ENCODE measurements at regions not wholly inside any gene's neighbourhood (a gene's known extent, or its start where the extent isn't known, plus 50 kb on each side); places are given as distances from the start of the nearest gene placed in this dataset.

GRCh38 chr12:58408516-58408915 lies 467.1 kb downstream of the ATP23 start:
- Histone ChIP-seq H3K4me2 (ENCODE audit: insufficient read depth, low read length) (no peak overlapping the region), H3K9me3 (ENCODE audit: insufficient read depth, low read length, severe bottlenecking) (no peaks in the 10 kb centered on the region), H3K36me3 (ENCODE audit: insufficient read depth, low read length) (no peaks in the 10 kb centered on the region), H3K79me2 (ENCODE audit: insufficient read depth, low read length) (no peaks in the 10 kb centered on the region), H4K20me1 (ENCODE audit: insufficient read depth, low read length) (no peaks in the 10 kb centered on the region), H3K9ac (ENCODE audit: low read depth, low read length) (no peak overlapping the region), H3K4me1 (ENCODE audit: insufficient read depth, low read length) (no peaks in the 10 kb centered on the region), H3K27me3 (ENCODE audit: insufficient read depth, low read length, poor library complexity) (no peaks in the 10 kb centered on the region), H3K4me3 (ENCODE audit: low read depth in 1 of 2, low read length in 2 of 2) (no peak overlapping the region), H2AFZ (ENCODE audit: low read depth, low read length) (no peak overlapping the region), H3K27ac (ENCODE audit: low read length) (no peak overlapping the region)
- DNase-seq: no peak
- TF ChIP-seq CTCF (IDR thresholded peaks at IDR 0.05; ENCODE audit: borderline replicate concordance, extremely low read depth, low read length, poor library complexity, severe bottlenecking) (no peak), EZH2 (IDR thresholded peaks at IDR 0.05; ENCODE audit: borderline replicate concordance, low read depth, low read length, severe bottlenecking) (no peak)
- ATAC-seq (ENCODE audit: insufficient read depth, low read depth): no peak

DNA sequence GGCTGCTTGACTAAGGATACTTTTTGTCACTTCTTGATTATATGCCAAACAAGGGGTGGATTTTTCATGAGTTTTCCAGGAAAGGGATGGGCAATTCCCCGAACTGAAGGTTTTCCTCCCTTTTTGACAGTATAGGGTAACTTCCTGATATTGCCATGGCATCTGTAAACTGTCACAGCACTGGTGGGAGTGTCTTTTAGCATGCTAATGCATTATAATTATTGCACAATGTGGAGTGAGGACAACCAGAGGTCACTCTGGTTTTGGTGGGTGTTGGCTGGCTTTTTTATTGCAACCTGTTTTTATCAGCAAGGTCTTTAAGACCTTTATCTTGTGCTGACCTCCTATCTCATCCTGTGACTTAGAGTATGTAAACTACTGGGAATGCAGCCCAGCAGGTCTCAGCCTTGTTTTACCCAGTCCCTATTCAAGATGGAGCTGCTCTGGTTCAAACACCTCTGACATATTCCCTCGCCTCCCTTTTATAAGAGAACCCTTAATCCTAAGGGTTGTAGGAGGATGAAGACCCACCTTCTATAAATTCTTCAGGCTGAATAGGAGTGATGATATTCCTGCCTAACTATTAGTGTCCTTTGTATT lies 471.2 kb downstream of the ATP23 start:
- Histone ChIP-seq H3K4me3 (ENCODE audit: low read depth in 1 of 2, low read length in 2 of 2) (no peak overlapping the region), H3K4me1 (ENCODE audit: insufficient read depth, low read length) (no peaks in the 10 kb centered on the region), H3K9ac (ENCODE audit: low read depth, low read length) (no peak overlapping the region), H4K20me1 (ENCODE audit: insufficient read depth, low read length) (no peaks in the 10 kb centered on the region), H3K27me3 (ENCODE audit: insufficient read depth, low read length, poor library complexity) (no peaks in the 10 kb centered on the region), H3K27ac (ENCODE audit: low read length) (no peak overlapping the region), H3K9me3 (ENCODE audit: insufficient read depth, low read length, severe bottlenecking) (no peaks in the 10 kb centered on the region), H3K36me3 (ENCODE audit: insufficient read depth, low read length) (no peaks in the 10 kb centered on the region), H3K79me2 (ENCODE audit: insufficient read depth, low read length) (no peaks in the 10 kb centered on the region), H3K4me2 (ENCODE audit: insufficient read depth, low read length) (no peak overlapping the region), H2AFZ (ENCODE audit: low read depth, low read length) (no peak overlapping the region)
- TF ChIP-seq EZH2 (IDR thresholded peaks at IDR 0.05; ENCODE audit: borderline replicate concordance, low read depth, low read length, severe bottlenecking) (no peak), CTCF (IDR thresholded peaks at IDR 0.05; ENCODE audit: borderline replicate concordance, extremely low read depth, low read length, poor library complexity, severe bottlenecking) (no peak)
- ATAC-seq (ENCODE audit: insufficient read depth, low read depth): no peak
- no peak for DNase-seq

DNA sequence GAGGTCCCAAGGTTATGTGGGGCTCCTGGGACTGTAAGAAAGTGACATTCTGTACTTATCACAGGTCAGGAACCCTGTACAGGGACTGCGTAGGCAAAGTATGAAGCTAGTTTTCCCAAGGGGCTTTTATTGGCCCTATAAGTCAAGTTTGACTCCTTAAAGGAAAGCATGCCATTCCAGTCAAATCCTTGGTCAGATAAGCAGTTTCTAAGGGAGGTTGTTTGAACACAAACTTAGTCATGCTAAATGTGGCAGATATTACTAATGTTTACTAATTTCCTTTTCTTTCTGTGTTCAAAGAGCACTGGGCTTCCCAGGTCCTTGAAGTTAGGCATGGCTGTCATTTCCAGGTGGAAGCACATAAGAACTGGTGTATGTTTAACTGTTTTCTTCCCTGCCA lies 472.4 kb downstream of the ATP23 start:
- H3K4me2 ChIP-seq (ENCODE audit: insufficient read depth, low read length): no peak overlapping the region
- no peaks in the 10 kb centered on the region for H3K36me3 ChIP-seq (ENCODE audit: insufficient read depth, low read length)
- DNase-seq: no peak
- no peak for TF ChIP-seq CTCF (IDR thresholded peaks at IDR 0.05; ENCODE audit: borderline replicate concordance, extremely low read depth, low read length, poor library complexity, severe bottlenecking)
- no peak for TF ChIP-seq EZH2 (IDR thresholded peaks at IDR 0.05; ENCODE audit: borderline replicate concordance, low read depth, low read length, severe bottlenecking)
- no peaks in the 10 kb centered on the region for H4K20me1 ChIP-seq (ENCODE audit: insufficient read depth, low read length)
- no peaks in the 10 kb centered on the region for H3K79me2 ChIP-seq (ENCODE audit: insufficient read depth, low read length)
- no peak overlapping the region for H3K4me3 ChIP-seq (ENCODE audit: low read depth in 1 of 2, low read length in 2 of 2)
- H3K4me1 ChIP-seq (ENCODE audit: insufficient read depth, low read length): no peaks in the 10 kb centered on the region
- H3K9ac ChIP-seq (ENCODE audit: low read depth, low read length): no peak overlapping the region
- no peak overlapping the region for H3K27ac ChIP-seq (ENCODE audit: low read length)
- no peak overlapping the region for H2AFZ ChIP-seq (ENCODE audit: low read depth, low read length)
- no peaks in the 10 kb centered on the region for H3K27me3 ChIP-seq (ENCODE audit: insufficient read depth, low read length, poor library complexity)
- no peaks in the 10 kb centered on the region for H3K9me3 ChIP-seq (ENCODE audit: insufficient read depth, low read length, severe bottlenecking)
- no peak for ATAC-seq (ENCODE audit: insufficient read depth, low read depth)
